ENCODE measurements at regions not wholly inside any gene's neighbourhood (a gene's known extent, or its start where the extent isn't known, plus 50 kb on each side); places are given as distances from the start of the nearest gene placed in this dataset.

- H3K4me1 ChIP-seq (ENCODE audit: control insufficient read depth, insufficient read depth, low read length), result no peaks in the 10 kb centered on the region
- H3K27ac ChIP-seq (ENCODE audit: extremely low read depth, low read depth, low read length), result no peak overlapping the region
- TF ChIP-seq GLIS2 (tag by site-specific recombination; IDR thresholded peaks at IDR 0.05), result no peak
- TF ChIP-seq ZNF645 (tag by site-specific recombination; IDR thresholded peaks at IDR 0.05), result no peak
- no peak for TF ChIP-seq ZNF837 (tag by site-specific recombination; IDR thresholded peaks at IDR 0.05)
- no peak for TF ChIP-seq ZNF148 (tag by site-specific recombination; IDR thresholded peaks at IDR 0.05; ENCODE audit: borderline replicate concordance)
- TF ChIP-seq, protein P1, sequence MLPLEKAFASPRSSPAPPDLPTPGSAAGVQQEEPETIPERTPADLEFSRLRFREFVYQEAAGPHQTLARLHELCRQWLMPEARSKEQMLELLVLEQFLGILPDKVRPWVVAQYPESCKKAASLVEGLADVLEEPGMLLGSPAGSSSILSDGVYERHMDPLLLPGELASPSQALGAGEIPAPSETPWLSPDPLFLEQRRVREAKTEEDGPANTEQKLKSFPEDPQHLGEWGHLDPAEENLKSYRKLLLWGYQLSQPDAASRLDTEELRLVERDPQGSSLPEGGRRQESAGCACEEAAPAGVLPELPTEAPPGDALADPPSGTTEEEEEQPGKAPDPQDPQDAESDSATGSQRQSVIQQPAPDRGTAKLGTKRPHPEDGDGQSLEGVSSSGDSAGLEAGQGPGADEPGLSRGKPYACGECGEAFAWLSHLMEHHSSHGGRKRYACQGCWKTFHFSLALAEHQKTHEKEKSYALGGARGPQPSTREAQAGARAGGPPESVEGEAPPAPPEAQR (tag by site-specific recombination; IDR thresholded peaks at IDR 0.05), result no peak
- no peak for TF ChIP-seq PRDM1 (tag by site-specific recombination; IDR thresholded peaks at IDR 0.05)
- no peak for TF ChIP-seq ZEB2 (tag by site-specific recombination; IDR thresholded peaks at IDR 0.05)
- no peak for TF ChIP-seq ZNF768 (tag by site-specific recombination; IDR thresholded peaks at IDR 0.05)
- no peak for TF ChIP-seq GLI2 (tag by site-specific recombination; IDR thresholded peaks at IDR 0.05; ENCODE audit: borderline replicate concordance, low read depth)
- TF ChIP-seq ELK4 (IDR thresholded peaks at IDR 0.05; ENCODE audit: borderline replicate concordance, low read depth, low read length), result no peak
- no peak for TF ChIP-seq YY1 (tag by site-specific recombination; IDR thresholded peaks at IDR 0.05)
- TF ChIP-seq ZNF350 (tag by site-specific recombination; IDR thresholded peaks at IDR 0.05), result no peak
- TF ChIP-seq KLF9 (tag by site-specific recombination; IDR thresholded peaks at IDR 0.05; ENCODE audit: low read depth), result no peak
- TF ChIP-seq MYNN (tag by site-specific recombination; IDR thresholded peaks at IDR 0.05; ENCODE audit: borderline replicate concordance), result no peak
- no peak for TF ChIP-seq ZNF707 (tag by site-specific recombination; IDR thresholded peaks at IDR 0.05)
- TF ChIP-seq, protein P2, sequence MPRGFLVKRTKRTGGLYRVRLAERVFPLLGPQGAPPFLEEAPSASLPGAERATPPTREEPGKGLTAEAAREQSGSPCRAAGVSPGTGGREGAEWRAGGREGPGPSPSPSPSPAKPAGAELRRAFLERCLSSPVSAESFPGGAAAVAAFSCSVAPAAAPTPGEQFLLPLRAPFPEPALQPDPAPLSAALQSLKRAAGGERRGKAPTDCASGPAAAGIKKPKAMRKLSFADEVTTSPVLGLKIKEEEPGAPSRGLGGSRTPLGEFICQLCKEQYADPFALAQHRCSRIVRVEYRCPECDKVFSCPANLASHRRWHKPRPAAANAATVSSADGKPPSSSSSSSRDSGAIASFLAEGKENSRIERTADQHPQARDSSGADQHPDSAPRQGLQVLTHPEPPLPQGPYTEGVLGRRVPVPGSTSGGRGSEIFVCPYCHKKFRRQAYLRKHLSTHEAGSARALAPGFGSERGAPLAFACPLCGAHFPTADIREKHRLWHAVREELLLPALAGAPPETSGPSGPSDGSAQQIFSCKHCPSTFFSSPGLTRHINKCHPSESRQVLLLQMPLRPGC (tag by site-specific recombination; IDR thresholded peaks at IDR 0.05), result no peak
- TF ChIP-seq SCRT1 (tag by site-specific recombination; IDR thresholded peaks at IDR 0.05; ENCODE audit: borderline replicate concordance), result no peak
- no peak for TF ChIP-seq ZSCAN23 (tag by site-specific recombination; IDR thresholded peaks at IDR 0.05)
- no peak for TF ChIP-seq ZNF391 (tag by site-specific recombination; IDR thresholded peaks at IDR 0.05; ENCODE audit: borderline replicate concordance, low read depth)
- TF ChIP-seq, protein P3, sequence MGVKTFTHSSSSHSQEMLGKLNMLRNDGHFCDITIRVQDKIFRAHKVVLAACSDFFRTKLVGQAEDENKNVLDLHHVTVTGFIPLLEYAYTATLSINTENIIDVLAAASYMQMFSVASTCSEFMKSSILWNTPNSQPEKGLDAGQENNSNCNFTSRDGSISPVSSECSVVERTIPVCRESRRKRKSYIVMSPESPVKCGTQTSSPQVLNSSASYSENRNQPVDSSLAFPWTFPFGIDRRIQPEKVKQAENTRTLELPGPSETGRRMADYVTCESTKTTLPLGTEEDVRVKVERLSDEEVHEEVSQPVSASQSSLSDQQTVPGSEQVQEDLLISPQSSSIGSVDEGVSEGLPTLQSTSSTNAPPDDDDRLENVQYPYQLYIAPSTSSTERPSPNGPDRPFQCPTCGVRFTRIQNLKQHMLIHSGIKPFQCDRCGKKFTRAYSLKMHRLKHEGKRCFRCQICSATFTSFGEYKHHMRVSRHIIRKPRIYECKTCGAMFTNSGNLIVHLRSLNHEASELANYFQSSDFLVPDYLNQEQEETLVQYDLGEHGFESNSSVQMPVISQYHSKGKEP (tag by site-specific recombination; IDR thresholded peaks at IDR 0.05), result no peak
- CTCF ChIA-PET, result no interaction called here
- POLR2A ChIA-PET, result no interaction called here
- H3K36me3 ChIP-seq (ENCODE audit: control insufficient read depth in 2 of 2, insufficient read depth in 1 of 2, low read length in 2 of 2), result no peaks in the 10 kb centered on the region
- H3K4me3 ChIP-seq (ENCODE audit: low read depth, low read length), result no peak overlapping the region
- H3K9me3 ChIP-seq (ENCODE audit: control insufficient read depth, insufficient read depth, low read depth, low read length), result no peaks in the 10 kb centered on the region
Observed at GRCh38 chr2:14263053-14263452, 369.5 kb upstream of the LRATD1 start.
